ENCODE measurements at regions not wholly inside any gene's neighbourhood (a gene's known extent, or its start where the extent isn't known, plus 50 kb on each side); places are given as distances from the start of the nearest gene placed in this dataset.

- no peaks in the 10 kb centered on the region for H3K79me2 ChIP-seq (ENCODE audit: low read depth)
- H3K27ac ChIP-seq, result no peak overlapping the region
- H3K4me1 ChIP-seq (replicated peaks; ENCODE audit: insufficient read depth), result no peaks in the 10 kb centered on the region
- H3K27me3 ChIP-seq (ENCODE audit: insufficient read depth, low read depth), result no peaks in the 10 kb centered on the region
- POLR2A ChIA-PET (ENCODE audit: unreplicated experiment), result no interaction called here
- no peak for DNase-seq
- no peaks in the 10 kb centered on the region for H3K36me3 ChIP-seq (ENCODE audit: low read depth)
- H4K20me1 ChIP-seq (ENCODE audit: insufficient read depth), result no peaks in the 10 kb centered on the region
- H3K4me3 ChIP-seq, result no peak overlapping the region
- no peak overlapping the region for H2AFZ ChIP-seq
- no peaks in the 10 kb centered on the region for H3F3A ChIP-seq (ENCODE audit: insufficient read depth, low read depth)
- no peaks in the 10 kb centered on the region for H3K9me3 ChIP-seq (ENCODE audit: insufficient read depth, low read depth)
- intact Hi-C loops (cut with micrococcal nuclease; ENCODE audit: unreplicated experiment), result no loop called here
- no peaks in the 10 kb centered on the region for H3K9me2 ChIP-seq (ENCODE audit: insufficient read depth)
- no TSS peak for BruUV-seq (replicated peaks)
- H3K4me2 ChIP-seq, result no peak overlapping the region
- CTCF ChIA-PET, result no interaction called here
- no peak for TF ChIP-seq EZH2 (IDR thresholded peaks at IDR 0.05; ENCODE audit: low read depth)
- TF ChIP-seq CTCF (conservative IDR thresholded peaks at IDR 0.05), result no peak
These were observed 510.8 kb upstream of the BTBD3 start for GRCh38 chr20:11406877-11407276.

GRCh38 chr20:11409561-11409960 is 508.1 kb upstream of the BTBD3 start:
- POLR2A ChIA-PET (ENCODE audit: unreplicated experiment), result no interaction called here
- H3K9me3 ChIP-seq (ENCODE audit: insufficient read depth, low read depth), result no peaks in the 10 kb centered on the region
- H3K4me3 ChIP-seq, result no peak overlapping the region
- no peaks in the 10 kb centered on the region for H3K79me2 ChIP-seq (ENCODE audit: low read depth)
- intact Hi-C loops (cut with micrococcal nuclease; ENCODE audit: unreplicated experiment), result no loop called here
- H3K4me2 ChIP-seq, result no peak overlapping the region
- H4K20me1 ChIP-seq (ENCODE audit: insufficient read depth), result no peaks in the 10 kb centered on the region
- DNase-seq, result no peak
- H3K4me1 ChIP-seq (replicated peaks; ENCODE audit: insufficient read depth), result no peaks in the 10 kb centered on the region
- H3K27ac ChIP-seq, result no peak overlapping the region
- H3K9me2 ChIP-seq (ENCODE audit: insufficient read depth), result no peaks in the 10 kb centered on the region
- no peak overlapping the region for H2AFZ ChIP-seq
- no peak for TF ChIP-seq CTCF (conservative IDR thresholded peaks at IDR 0.05)
- TF ChIP-seq EZH2 (IDR thresholded peaks at IDR 0.05; ENCODE audit: low read depth), result no peak
- H3F3A ChIP-seq (ENCODE audit: insufficient read depth, low read depth), result no peaks in the 10 kb centered on the region
- no peaks in the 10 kb centered on the region for H3K27me3 ChIP-seq (ENCODE audit: insufficient read depth, low read depth)
- no peaks in the 10 kb centered on the region for H3K36me3 ChIP-seq (ENCODE audit: low read depth)
- CTCF ChIA-PET, result no interaction called here
- BruUV-seq (replicated peaks), result no TSS peak

DNA sequence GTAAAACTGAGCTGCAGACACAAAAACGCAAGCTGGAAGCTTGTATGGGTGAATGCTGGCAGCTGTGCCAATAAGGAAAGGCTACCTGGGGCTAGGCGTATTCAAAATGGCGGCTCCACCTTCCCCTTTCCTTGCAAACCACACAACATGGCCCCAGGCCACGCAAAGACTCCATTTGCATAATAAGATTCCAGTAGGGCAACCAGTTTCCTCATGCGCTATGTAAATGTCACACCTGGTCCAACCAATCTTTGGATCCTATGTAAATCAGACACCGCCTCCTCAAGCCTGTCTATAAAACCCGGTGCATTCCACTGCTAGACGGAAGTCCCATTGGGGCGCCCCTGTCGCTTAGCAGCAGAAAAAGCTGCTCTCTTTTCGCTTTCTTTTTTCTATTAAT is 505.9 kb upstream of the BTBD3 start:
- Histone ChIP-seq H4K20me1 (ENCODE audit: insufficient read depth) (no peaks in the 10 kb centered on the region), H3K9me3 (ENCODE audit: insufficient read depth, low read depth) (no peaks in the 10 kb centered on the region), H3K4me2 (no peak overlapping the region), H3K79me2 (ENCODE audit: low read depth) (no peaks in the 10 kb centered on the region), H3K27me3 (ENCODE audit: insufficient read depth, low read depth) (no peaks in the 10 kb centered on the region), H3F3A (ENCODE audit: insufficient read depth, low read depth) (no peaks in the 10 kb centered on the region), H3K36me3 (ENCODE audit: low read depth) (no peaks in the 10 kb centered on the region), H3K9me2 (ENCODE audit: insufficient read depth) (no peaks in the 10 kb centered on the region), H3K4me3 (no peak overlapping the region), H2AFZ (no peak overlapping the region), H3K4me1 (replicated peaks; ENCODE audit: insufficient read depth) (no peaks in the 10 kb centered on the region), H3K27ac (no peak overlapping the region)
- BruUV-seq (replicated peaks), result no TSS peak
- TF ChIP-seq EZH2 (IDR thresholded peaks at IDR 0.05; ENCODE audit: low read depth) (no peak), CTCF (conservative IDR thresholded peaks at IDR 0.05) (no peak)
- ChIA-PET POLR2A (ENCODE audit: unreplicated experiment) (interaction anchor here (0.6 kb wide), 1 partner anchor 977 kb away, joined by 5 read pairs; the partner anchor contains the start of gene SLX4IP), CTCF (interaction anchor here (0.6 kb wide), 1 partner anchor 1412 kb away, joined by 6 read pairs; no protein-coding TSS in a partner anchor)
- intact Hi-C loops (cut with micrococcal nuclease; ENCODE audit: unreplicated experiment), result no loop called here
- no peak for DNase-seq
